ENCODE measurements at regions not wholly inside any gene's neighbourhood (a gene's known extent, or its start where the extent isn't known, plus 50 kb on each side); places are given as distances from the start of the nearest gene placed in this dataset.
"Not testable (repeated sequence)": the region's sequence is repeated elsewhere in the genome, so short reads cannot be mapped to it uniquely, and the experiment has no call there.

DNA sequence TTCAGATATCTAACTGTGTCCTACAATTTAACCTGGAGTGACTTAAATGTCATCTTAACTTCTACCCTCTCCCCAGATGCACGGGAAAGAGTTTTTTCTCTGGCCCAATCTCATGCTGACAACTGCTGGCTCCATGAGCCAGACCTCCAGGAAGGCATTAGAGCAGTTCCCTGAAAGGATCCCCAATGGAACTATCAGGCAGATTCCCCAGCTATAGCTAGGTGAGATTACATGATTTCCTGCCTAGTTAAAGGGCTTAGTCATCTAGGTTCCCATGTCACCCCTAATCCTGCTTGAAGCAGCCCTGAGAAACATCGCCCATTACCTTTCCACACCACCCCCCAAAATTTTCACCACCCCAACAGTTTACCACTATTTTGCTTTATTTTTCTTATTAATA lies 373.5 kb upstream of the TRPC7 start:
- no peak for DNase-seq

DNA sequence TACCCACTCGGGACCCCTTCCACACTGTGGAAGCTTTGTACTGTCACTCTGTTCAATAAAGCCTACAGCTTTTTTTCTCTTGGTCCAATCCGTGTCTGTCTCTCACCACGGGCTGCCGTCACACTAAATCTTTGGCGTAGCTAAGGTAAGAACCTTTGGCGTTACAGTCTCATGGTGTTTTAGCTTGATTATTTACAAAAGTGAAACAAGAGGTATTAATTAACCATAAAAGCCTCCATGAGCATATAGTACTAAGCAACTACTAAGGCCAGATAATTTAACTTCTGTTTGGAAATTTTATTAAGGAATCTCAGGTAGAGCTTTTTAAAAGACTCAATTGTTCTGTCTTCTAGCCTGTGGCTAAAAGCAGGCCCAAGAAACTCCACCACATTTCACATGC lies 370.7 kb upstream of the TRPC7 start:
- no peak for DNase-seq

DNA sequence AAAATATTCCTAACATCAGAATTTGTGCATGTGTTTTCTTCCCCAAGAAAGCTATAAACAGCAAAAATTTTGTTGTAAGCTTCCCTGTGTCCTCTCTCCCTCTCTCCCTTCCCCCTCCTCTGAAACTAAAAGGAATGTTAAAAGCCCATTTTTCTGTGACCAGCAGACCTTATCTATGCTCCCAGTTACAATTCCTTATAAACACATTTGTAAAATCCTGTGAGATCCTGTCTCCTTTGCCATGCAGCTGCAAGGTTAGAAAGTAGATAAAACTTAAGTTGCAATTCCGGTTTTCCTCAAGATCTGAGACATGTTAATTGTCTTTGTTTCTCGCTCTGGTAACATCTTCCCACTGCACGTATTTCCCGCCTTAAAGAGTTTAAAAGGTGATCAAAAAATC lies 370.3 kb upstream of the TRPC7 start:
- not testable (repeated sequence) for DNase-seq

DNA sequence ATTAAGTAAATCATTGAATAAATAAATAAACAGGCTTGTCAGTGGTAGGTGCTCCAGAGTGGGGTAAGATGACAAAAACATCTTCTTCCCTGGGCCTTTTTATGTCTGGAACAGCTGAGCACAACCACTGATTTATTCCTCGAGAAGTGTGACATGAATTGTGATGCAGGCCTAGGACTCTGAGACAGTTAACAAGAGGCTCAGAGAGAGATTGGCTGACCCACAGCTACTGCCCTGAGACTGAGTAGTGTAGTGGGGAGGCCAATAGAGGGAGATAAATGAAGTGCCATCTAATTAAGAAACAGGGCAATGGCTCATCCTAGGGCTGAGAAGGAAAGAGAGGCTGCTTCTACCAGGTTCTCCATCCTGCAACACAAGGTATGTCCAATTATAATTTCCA lies 369.3 kb upstream of the TRPC7 start:
- no peak for DNase-seq

DNA sequence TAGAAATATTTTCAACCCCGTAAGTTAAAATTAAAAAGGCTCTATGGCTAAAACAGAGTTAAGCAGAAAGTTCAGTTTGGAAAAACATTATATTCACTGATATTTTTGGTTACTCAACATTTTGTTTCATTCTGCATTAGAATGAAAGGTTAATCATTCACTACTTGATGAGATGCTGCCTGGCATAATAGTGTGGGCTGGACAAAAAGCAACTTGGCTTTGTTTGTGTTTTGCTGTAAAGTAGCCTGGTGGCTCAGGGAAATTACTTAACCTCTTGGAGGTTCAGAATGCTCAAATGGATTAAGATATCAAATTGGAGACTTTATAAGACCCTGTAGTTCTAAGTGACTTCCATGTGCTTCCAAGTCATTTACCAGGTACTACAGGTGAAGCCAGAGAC lies 367.4 kb upstream of the TRPC7 start:
- DNase-seq = no peak

DNA sequence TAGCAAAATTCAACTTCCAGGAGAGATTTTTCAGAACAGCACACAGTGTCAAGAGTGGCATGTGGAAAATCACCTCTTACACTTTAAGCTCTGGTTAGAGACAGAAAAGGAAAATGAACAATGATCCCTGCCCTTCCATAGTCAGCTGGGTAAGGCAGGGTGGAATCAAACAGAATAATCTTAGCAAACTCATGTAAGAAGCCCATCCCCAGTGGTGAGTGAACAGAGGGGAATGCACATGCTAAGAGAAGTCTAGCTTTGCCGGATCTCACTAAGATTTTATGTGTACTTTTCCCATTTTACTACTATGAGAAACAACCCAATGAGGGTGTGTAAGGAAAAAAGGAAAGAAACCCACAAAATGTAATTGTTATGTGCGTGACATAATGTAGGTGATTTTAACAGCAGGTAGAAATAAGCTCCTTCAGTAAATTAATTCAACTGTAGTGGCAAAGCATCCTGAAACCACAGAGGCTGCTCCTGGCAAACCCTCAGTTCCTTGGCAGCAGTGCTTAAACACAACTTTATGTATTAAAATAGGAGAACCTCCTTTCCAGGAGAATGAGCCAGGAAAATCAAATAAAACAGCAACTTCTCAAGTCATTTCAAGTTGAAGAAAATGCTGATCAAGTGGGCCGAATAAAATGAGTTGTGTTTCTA lies 366.0 kb upstream of the TRPC7 start:
- DNase-seq = no peak

DNA sequence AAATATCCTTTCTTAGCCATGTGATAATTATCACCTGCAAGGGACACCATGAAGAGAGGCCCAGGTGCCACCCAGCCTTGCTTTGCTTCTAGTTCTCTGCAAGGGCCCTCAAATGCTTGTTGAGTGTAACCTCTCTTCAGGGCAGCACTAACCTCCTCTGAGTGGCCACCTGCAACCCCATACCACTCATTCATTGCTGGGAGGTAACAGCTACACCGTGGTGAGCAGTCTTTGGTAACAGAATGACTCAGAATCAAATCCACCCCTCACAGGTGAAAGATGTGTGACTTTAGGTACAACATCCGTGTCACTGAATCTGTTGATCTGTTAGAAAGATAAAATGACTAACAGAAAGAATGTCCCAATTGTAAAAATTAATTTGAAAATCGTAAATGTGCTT lies 365.1 kb upstream of the TRPC7 start:
- DNase-seq = no peak

DNA sequence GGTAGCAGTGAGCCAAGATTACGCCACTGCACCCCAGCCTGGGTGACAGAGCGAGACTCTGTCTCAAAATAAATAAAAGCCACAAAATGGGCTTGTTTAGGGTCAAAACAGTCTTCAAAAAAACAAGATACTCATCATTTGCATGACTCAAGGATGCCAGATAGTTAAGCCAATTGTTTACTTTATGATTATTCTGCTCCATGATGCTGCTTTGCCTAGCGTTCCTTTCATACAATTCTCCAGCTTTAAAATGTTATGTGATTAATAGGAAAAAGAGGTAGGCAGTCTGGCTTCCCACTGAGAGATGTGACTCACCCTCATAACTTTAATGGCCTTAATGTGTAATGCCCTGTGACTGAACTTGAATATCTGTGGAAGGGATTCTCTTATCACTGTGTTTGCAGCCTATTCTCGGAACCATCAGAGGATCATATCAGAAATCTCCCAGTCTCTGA lies 364.6 kb upstream of the TRPC7 start:
- no peak for DNase-seq

DNA sequence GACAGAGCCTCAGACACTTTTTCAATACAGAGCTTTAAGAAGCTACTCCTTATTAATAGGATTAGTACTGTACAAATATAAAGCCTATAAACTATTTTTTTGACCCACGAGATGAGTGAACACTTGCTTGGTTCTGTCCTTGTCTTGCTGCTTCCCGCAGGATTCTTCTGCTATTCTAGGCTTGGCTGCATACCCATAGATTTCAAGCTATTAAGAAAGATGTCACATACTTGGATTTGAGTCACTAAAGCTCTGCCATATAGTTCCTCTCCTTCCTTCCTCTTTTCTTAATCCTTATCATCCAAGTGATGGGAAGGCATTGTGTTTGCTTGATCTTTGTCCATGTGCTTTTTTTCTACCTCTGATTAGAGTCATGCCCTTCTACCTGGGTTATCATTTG lies 361.2 kb upstream of the TRPC7 start:
- no peak for DNase-seq

DNA sequence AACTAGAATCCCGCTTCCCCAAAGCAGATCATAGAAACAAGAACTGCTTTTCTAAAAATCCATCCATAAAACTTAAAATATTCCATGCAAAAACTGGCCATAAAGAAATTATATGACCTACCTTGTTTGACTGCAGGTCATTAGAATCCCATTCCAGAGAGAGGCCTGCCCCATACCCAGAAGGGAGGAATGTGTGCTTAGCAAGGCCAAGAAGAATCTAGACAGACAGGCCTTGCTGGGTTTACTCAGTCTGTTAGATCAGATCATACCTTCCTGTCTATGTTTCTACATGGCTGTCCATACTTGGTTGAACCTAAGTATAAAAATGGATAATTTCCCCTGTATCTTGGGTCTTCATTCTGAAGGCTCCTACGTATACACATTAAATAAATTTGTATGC lies 358.8 kb upstream of the TRPC7 start:
- DNase-seq = no peak

DNA sequence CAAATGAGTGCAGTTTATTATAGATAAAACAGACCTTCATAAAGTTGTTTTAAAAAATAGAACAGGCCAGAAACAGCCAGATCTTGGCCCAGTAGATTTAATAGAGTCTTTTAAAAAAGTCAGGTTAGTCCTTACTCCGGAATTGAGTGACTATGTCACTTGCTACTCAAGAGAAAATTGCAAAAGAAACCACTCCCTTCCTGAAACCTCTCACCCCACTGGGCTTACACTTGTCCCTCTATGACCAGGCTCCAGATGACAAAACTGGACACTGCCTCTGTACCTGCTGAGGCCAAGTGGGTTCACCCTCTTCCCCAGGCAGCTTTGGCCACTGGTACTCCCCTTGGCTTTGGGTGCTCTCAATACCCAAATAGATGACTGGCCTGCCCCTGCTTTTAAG lies 357.2 kb upstream of the TRPC7 start:
- no peak for DNase-seq

DNA sequence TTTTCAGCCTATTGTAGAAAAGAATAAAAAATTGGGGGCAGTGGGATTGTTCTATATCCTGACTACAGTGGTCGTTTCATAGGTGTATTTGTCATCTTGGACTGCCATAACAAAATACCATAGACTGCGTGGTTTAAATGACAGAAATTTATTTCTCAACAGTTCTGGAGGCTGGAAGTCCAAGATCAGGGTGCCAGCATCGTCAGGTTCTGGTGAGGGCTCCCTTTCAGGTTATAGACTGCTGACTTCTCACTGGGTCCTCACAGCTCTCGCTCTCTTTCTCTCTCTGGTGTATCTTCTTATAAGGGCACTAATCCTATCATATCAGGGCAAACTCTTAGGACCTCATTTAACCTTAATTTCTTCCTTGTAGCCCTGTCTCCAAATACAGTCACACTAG lies 356.7 kb upstream of the TRPC7 start:
- no peak for DNase-seq

DNA sequence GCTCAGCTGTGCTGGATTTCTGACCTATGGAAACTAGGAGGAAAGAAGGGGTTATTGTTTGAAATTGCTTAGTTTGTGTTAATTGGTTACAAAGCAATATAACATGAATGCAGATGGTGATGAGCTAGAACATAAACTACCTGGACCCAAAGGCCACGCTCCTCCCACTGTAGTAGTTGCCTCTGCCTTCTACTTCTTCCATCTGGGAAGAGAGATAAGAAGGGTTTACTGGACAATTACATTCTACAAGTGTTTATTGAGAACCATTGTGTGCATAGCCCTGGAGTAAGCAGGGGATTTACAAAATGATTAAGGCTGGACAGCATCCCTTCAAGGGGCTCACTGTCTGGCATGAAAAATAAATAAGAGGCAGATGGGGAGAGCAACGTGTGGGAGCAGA lies 355.3 kb upstream of the TRPC7 start:
- DNase-seq = no peak

DNA sequence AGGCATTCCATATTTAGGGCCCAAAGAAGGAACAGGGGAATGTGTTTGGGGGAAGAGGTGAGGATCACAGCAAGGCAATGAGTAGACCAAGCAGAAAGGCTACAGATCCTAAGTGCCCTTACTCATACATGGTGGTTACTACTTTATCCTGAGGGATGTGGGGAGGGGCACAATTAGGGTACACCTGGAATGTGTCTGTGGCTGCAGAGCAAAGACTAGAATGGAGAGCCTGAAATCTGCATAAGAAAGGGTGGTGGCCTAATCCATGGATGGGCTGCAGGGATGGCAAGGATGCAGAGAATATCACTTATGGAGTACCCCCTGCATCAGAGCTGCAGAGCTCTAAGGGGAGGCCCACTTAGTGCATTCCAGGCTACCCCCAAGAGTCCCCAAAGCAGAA lies 352.6 kb upstream of the TRPC7 start:
- no peak for DNase-seq

DNA sequence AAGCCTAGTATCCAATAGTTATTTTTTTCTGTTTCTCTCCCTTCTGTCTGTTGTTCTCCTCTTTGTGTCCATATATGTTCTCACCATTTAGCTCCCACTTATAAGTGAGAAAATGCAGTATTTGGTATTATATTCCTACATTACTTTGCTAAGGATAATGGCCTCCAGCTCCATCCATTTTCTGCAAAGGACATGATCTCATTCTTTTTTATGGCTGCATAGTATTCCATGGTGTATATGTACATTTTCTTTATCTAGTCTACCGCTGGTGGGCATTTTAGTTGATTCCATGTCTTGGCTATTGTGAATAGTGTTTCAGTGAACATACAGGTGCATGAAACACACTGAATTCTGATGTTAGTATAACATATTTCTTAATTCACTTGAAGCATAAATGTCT lies 348.9 kb upstream of the TRPC7 start:
- no peak for DNase-seq

DNA sequence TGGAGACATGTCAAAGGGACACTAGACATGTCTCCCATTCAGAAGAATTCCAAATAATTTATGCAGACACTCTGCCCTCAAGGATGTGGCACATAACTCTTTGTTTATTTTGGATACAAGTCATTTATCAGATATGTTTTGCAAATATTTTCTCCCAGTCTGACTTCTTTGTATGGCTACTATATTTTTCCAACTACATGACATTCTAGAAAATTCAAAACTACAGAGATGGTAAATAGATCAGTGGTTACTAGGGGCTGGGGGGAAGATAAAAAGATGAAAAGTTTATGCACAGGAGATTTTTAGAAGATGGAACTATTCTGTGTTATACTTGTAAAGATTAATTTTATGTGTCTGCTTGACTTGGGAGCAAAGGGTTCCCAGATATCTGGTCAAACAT lies 347.3 kb upstream of the TRPC7 start:
- no peak for DNase-seq

DNA sequence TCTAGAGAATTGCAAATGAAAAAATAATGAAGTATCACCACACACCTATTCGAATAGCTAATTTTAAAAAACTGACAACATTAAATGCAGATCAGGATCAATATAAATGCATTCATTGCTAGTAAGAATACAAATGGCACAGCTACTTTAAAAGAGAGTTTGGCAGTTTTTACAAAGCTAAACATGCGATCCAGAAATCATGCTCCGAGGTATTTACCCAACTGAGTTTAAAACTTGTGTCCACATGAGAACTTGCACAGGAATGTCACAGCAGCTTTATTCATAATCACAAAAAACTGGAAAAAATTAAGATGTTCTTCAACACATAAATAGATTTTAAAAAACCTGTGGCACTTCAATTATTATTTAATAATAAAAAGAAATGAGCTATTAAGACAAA lies 345.5 kb upstream of the TRPC7 start:
- no peak for DNase-seq

DNA sequence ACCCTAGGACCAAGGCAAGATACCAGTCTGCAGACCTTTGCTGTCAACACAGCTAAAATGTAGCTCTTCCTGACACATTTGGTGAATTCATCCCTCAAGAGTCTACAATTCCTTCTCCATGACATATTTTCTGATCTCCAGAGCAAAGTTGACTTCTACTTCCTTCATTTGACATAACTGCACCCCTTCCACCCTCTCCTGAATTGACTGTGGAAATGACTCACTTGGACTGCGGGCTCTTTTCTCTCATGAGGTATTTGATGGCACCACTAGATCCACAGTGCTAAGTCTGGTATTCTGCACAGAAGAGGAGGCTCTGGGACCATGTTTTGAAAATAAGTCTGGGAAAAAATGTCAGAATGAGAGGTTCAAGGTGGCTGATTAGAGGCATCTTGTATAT lies 338.4 kb upstream of the TRPC7 start:
- DNase-seq = no peak

DNA sequence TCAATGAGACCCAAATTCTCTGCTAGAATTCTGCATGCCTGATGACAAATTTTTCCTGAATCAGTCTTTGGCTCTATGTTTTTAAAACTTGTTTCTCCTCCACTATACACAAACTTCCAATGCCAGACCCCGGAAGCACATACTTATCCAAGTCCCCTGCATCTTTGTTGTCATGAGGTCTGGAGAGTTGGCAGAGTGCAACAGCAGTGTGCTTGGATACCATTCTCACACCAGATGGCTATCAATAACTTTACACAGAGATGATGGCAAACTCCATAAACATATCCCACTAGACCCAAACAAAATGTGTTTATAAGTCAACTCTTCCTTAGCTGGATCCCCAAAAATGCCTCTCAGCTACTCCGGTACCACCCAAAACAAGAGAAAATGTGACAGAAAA lies 337.7 kb upstream of the TRPC7 start:
- no peak for DNase-seq

DNA sequence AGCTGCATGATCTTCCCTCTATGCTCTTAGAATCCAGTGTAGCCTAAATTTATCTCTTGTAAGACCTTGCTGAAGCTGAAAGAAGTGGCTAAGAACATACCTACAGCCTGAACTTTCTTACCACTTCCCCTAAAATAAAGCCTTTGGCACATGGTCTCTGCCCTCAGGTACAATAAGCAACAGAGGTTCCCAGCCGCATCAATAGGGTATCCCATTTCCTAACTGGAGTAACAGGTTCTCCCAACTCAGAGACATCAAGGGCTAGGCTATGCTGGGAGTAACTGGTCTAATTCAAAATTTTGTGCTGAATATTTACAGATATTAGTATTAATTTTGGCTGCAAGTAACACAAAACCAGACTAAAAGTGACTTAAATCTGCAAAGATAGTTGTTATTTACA lies 335.8 kb upstream of the TRPC7 start:
- DNase-seq = no peak

DNA sequence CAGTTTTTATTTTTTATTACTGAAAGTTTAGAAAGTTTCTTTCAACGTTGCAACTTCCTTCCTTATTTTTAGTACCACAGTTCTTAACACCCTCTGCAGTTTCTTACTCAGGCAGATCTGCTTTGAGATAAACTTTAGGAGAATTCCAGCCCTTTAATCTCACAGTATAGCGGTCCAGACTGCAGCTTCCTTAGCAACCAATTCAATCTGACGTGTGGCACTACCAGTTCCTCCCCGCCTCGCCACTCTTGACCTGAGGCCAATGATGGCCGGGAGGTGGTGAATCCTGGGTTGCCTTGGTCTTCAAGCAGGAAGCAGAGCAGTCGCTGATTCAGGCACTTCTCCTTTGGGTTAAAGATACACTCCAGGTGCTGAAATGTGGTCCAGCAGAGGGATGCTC lies 334.3 kb upstream of the TRPC7 start:
- no peak for DNase-seq

DNA sequence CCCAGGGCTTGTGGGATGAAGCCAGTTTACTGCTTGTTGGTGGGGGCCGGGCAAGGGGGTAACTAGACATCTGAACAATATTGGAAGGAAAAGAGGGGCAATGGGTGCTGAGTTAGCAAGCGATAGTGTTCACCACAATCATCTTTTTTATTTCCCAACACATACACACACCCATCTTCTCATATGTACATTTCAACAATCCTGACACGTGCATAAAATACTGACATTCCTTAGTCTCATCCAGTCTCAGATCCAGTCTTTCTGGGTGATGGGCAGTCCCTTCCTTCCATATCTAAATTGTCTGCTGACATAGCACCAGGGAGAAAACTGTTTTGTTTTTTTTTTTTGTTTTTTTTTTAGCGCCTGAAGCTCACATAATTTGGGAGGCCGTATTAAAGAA lies 333.6 kb upstream of the TRPC7 start:
- DNase-seq = no peak

DNA sequence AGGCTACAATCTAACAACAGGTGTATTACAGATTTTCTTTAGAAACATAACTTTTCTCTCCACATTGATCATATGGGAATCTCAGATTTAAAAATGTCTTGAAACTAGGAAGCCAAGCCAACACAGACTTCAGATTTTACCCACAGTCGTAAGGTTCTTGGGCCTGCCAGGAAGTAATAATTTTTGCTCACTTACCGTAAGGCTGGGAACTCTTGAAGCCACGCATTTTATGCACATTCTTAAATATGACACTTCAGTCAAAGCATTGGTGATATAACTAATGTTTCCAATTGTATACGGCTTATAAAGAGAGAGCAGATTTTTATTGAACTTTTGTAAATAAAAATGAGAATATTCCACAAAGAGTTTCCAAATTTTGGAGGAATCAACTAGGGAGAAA lies 328.9 kb upstream of the TRPC7 start:
- no peak for DNase-seq

DNA sequence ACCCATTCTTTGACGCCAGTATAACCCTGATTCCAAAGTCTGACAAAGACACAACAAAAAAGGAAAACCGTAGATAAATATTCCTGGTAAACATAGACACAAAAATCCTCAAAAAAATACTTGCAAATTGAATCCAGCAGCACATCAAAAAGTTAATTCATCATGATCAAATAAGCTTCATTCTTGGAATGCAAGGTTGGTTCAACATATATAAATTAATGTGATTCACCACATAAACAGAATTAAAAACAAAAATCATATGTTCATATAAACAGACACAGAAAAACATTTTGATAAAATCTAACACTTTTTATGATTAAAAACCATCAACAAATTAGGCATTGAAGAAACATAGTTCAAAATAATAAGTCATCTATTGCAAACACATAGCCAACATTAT lies 324.2 kb upstream of the TRPC7 start:
- DNase-seq = no peak

DNA sequence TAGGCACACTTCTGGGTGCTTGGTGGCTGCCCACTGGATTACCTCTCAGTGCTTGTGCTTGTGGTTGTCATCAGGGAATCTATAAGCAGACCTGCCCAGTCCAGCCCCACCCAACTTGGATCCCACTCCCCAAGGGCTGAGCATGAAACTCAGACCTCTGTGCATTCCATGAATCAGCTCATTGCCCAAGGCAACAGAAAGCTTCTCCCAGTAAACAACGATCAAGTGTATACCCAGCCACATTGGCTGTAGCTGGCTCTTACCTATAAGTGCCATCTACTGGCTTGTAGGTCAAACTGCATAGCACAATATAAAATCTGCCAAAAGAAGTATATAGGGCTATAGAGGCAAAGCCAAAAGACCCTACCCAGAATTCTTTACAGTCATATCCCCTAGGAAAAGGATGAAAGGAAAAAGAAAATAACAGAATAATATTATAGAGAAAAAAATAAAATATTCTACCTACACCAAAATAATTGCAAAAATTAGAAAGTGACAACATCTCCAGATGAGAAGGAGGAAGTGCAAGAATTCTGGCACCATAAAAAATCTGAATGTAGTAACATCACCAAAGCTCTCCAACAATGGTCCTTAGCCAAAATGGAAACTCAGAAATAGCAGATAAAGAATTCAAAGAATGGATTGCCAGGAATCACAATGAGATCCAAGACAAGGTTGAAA lies 321.0 kb upstream of the TRPC7 start:
- no peak for DNase-seq
